HL-60 (cell line): ENCODE measurements at regions not wholly inside any gene's neighbourhood (a gene's known extent, or its start where the extent isn't known, plus 50 kb on each side); places are given as distances from the start of the nearest gene placed in this dataset.
A peak's percentile ranks its signal among the peaks of the same experiment; 100 is the strongest.

ENCODE experiments used
- DNase-seq, 2 experiments: peaks; one replicate each; pipeline ENCODE4 v3.0.0-alpha.2; 2010 to 2020; ENCODE audit warnings: low read depth in 1 of 2, low spot score in 1 of 2
- H3K27ac ChIP-seq: fragments of 250-450 bp; sonication (Bioruptor Pico); replicated peaks from 2 replicates; pipeline ENCODE4 v1.5.1; 2020; ENCODE audit warnings: mild to moderate bottlenecking, moderate library complexity
- H3K27me3 ChIP-seq: fragments of 250-450 bp; sonication (Bioruptor Pico); 2 replicates; pipeline ENCODE4 v1.5.1; 2021; ENCODE audit warnings: mild to moderate bottlenecking, moderate library complexity; ENCODE audit not compliant: insufficient read depth, poor library complexity, severe bottlenecking
- H3K4me3 ChIP-seq: replicated peaks from 2 replicates; pipeline ENCODE4 v1.5.1; 2011; ENCODE audit warnings: mild to moderate bottlenecking, control low read depth, low read length; ENCODE audit not compliant: insufficient read depth
- GABPA ChIP-seq: IDR thresholded peaks from 2 replicates; pipeline ENCODE4 v1.6.1; 2012; ENCODE audit warnings: low read depth
- POLR2AphosphoS5 ChIP-seq: IDR thresholded peaks from 2 replicates; pipeline ENCODE4 v1.6.1; 2012; ENCODE audit warnings: low read depth
- SPI1 ChIP-seq: IDR thresholded peaks from 2 replicates; pipeline ENCODE4 v1.6.1; 2012; ENCODE audit warnings: low read depth, mild to moderate bottlenecking, borderline replicate concordance
- TF ChIP-seq, protein P1 (sequence below): IDR thresholded peaks from 2 replicates; pipeline ENCODE4 v1.6.1; 2012; ENCODE audit warnings: low read depth; ENCODE audit not compliant: insufficient replicate concordance
- TF ChIP-seq, protein P2 (sequence below): IDR thresholded peaks from one replicate; pipeline ENCODE4 v1.5.1; 2011; ENCODE audit warnings: low read length, control low read depth, inconsistent platforms; ENCODE audit not compliant: insufficient read depth

DNA sequence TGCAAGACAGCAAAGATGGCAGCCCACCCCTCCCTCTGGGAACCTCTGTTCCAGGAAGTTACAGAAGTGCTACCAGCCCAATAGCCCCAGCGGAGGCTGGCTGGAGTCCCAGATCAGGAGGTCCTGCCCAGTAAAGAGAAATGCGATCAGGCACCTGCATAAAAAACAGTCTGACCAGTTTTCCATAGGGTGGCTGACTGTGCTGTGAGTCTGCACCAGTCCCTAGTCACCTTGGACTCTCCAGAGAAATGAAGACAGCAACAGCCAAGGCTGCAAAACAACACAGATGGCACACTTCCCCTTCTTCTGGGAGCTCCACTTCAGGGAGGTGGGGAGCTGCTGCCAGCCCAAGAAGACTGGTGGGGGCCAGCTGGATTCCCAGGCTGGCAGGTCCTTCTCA lies 265.5 kb upstream of the PCSK5 start:
- Histone ChIP-seq H3K4me3 (no peak overlapping the region), H3K27ac (peak overlapping the region; percentile 31), H3K27me3 (no peaks in the 10 kb centered on the region)
- DNase-seq = peak; percentile 22 to 54
- TF ChIP-seq, protein P1, sequence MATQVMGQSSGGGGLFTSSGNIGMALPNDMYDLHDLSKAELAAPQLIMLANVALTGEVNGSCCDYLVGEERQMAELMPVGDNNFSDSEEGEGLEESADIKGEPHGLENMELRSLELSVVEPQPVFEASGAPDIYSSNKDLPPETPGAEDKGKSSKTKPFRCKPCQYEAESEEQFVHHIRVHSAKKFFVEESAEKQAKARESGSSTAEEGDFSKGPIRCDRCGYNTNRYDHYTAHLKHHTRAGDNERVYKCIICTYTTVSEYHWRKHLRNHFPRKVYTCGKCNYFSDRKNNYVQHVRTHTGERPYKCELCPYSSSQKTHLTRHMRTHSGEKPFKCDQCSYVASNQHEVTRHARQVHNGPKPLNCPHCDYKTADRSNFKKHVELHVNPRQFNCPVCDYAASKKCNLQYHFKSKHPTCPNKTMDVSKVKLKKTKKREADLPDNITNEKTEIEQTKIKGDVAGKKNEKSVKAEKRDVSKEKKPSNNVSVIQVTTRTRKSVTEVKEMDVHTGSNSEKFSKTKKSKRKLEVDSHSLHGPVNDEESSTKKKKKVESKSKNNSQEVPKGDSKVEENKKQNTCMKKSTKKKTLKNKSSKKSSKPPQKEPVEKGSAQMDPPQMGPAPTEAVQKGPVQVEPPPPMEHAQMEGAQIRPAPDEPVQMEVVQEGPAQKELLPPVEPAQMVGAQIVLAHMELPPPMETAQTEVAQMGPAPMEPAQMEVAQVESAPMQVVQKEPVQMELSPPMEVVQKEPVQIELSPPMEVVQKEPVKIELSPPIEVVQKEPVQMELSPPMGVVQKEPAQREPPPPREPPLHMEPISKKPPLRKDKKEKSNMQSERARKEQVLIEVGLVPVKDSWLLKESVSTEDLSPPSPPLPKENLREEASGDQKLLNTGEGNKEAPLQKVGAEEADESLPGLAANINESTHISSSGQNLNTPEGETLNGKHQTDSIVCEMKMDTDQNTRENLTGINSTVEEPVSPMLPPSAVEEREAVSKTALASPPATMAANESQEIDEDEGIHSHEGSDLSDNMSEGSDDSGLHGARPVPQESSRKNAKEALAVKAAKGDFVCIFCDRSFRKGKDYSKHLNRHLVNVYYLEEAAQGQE = no peak
- peak; percentile 84 for TF ChIP-seq SPI1
- TF ChIP-seq POLR2AphosphoS5 = peak; percentile 36; the same call in 1 of the 2 replicates
- TF ChIP-seq, protein P2, sequence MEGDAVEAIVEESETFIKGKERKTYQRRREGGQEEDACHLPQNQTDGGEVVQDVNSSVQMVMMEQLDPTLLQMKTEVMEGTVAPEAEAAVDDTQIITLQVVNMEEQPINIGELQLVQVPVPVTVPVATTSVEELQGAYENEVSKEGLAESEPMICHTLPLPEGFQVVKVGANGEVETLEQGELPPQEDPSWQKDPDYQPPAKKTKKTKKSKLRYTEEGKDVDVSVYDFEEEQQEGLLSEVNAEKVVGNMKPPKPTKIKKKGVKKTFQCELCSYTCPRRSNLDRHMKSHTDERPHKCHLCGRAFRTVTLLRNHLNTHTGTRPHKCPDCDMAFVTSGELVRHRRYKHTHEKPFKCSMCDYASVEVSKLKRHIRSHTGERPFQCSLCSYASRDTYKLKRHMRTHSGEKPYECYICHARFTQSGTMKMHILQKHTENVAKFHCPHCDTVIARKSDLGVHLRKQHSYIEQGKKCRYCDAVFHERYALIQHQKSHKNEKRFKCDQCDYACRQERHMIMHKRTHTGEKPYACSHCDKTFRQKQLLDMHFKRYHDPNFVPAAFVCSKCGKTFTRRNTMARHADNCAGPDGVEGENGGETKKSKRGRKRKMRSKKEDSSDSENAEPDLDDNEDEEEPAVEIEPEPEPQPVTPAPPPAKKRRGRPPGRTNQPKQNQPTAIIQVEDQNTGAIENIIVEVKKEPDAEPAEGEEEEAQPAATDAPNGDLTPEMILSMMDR = no peak
- no peak for TF ChIP-seq GABPA

DNA sequence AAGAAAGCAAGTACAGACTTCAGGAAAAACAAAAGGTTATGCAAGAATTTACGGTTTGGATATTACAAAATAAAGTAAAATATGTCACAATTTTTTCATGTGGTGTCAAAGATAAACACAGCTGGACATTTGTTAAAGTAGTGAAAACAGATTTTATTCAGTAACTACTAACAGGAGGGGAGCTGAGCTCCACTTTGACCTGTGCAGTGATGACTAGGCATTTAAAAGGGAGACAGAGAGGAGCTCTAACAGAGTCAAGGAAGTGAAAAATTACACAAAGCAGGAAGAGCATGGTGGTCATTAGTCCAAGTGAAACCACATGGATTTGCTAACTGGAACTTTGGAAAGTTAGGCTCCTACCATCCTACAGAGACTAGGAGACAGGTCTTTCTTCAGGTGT lies 263.6 kb upstream of the PCSK5 start:
- H3K27me3 ChIP-seq = no peaks in the 10 kb centered on the region
- peak; percentile 12 to 66 for DNase-seq
- H3K27ac ChIP-seq = no peak overlapping the region
- H3K4me3 ChIP-seq = no peak overlapping the region
- TF ChIP-seq, protein P2 = no peak
- no peak for TF ChIP-seq SPI1
- TF ChIP-seq, protein P1 = no peak
- TF ChIP-seq POLR2AphosphoS5 = no peak
- TF ChIP-seq GABPA = no peak

DNA sequence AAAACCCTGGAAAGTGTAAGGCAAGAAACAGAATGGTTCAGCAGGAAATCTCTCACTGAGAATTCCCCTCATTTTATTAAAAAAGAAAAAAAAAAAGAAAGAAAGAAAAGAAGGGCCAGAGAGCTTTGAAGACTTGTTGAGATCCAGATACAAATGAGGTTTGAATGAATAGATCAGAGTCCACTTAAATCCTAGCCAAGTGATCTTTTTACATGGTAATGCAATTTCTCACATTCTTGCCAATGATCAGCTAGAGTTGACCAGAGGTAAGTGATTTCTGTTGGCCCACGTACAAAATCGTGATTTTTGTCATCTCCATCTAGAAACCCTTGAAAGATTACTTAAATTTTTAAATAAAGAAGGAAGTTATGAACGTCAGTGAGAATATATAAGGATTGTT lies 261.5 kb upstream of the PCSK5 start:
- no peak for DNase-seq
- TF ChIP-seq GABPA (no peak), POLR2AphosphoS5 (no peak), SPI1 (no peak)
- TF ChIP-seq, protein P2 = no peak
- TF ChIP-seq, protein P1 = no peak
- H3K27ac ChIP-seq = no peak overlapping the region
- no peaks in the 10 kb centered on the region for H3K27me3 ChIP-seq
- no peak overlapping the region for H3K4me3 ChIP-seq
